ENCODE measurements at regions not wholly inside any gene's neighbourhood (a gene's known extent, or its start where the extent isn't known, plus 50 kb on each side); places are given as distances from the start of the nearest gene placed in this dataset.

DNA sequence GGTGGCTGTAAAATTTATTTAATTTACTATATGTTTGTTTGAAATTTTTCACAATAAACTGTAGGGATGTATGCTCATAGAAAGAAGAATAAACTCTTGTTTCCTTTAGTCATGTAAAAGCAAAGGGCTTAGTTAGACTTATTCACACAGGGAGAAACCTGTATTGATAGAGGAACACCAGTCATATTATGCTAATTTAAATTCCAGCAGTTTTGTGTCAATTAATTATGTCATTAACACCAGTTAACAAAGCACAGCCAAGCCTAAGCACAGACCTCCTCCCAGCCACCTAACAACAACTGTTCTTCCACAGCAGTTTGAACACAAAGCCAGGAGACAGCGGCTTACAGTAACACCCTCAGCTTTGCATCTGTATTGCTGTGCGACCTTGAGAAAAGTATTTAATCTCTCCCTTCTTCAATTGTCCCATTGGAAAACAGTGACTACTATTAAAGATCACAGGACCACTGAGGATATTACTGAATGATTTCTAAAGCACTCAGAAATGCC is 260.8 kb upstream of the RRP15 start:
- no peak overlapping the region for H3K4me2 ChIP-seq (ENCODE audit: low read length)
- TF ChIP-seq, protein P1, sequence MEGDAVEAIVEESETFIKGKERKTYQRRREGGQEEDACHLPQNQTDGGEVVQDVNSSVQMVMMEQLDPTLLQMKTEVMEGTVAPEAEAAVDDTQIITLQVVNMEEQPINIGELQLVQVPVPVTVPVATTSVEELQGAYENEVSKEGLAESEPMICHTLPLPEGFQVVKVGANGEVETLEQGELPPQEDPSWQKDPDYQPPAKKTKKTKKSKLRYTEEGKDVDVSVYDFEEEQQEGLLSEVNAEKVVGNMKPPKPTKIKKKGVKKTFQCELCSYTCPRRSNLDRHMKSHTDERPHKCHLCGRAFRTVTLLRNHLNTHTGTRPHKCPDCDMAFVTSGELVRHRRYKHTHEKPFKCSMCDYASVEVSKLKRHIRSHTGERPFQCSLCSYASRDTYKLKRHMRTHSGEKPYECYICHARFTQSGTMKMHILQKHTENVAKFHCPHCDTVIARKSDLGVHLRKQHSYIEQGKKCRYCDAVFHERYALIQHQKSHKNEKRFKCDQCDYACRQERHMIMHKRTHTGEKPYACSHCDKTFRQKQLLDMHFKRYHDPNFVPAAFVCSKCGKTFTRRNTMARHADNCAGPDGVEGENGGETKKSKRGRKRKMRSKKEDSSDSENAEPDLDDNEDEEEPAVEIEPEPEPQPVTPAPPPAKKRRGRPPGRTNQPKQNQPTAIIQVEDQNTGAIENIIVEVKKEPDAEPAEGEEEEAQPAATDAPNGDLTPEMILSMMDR (IDR thresholded peaks at IDR 0.05; ENCODE audit: low read depth, low read length): no peak
- TF ChIP-seq EZH2phosphoT487 (IDR thresholded peaks at IDR 0.05; ENCODE audit: low read depth): no peak
- no peak overlapping the region for H3K9ac ChIP-seq (ENCODE audit: low read length)
- H3K4me1 ChIP-seq (ENCODE audit: low read length): no peaks in the 10 kb centered on the region
- no peak overlapping the region for H2AFZ ChIP-seq (ENCODE audit: low read depth, low read length)
- H3K79me2 ChIP-seq (ENCODE audit: low read length): no peaks in the 10 kb centered on the region
- H3K9me3 ChIP-seq (ENCODE audit: insufficient read depth, low read length): no peaks in the 10 kb centered on the region
- no peaks in the 10 kb centered on the region for H3K36me3 ChIP-seq (replicated peaks; ENCODE audit: low read depth, low read length)
- H3K4me3 ChIP-seq (ENCODE audit: low read length): no peak overlapping the region
- no peaks in the 10 kb centered on the region for H3K27me3 ChIP-seq (ENCODE audit: low read depth, low read length)
- no peak overlapping the region for H3K27ac ChIP-seq (ENCODE audit: low read length)
- no peaks in the 10 kb centered on the region for H4K20me1 ChIP-seq (ENCODE audit: insufficient read depth, low read length)

DNA sequence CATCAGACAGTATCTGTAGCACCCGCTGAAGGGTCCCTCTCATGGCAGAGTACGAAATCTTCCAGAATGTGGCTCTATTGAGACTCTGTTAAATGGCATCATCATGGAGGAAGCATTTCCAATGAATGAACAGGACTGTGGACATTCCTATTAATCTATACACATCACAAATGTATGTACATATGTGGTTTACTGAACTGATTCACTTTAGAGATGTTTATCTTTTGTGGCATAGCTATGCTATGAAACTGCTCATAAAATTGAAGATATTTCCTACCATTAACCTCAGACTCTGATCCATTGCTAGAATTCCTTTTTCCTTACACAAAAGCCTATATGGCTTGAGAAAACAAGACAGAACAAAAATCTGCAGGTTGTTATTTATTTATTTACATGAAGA is 259.6 kb upstream of the RRP15 start:
- H3K27me3 ChIP-seq (ENCODE audit: low read depth, low read length): no peaks in the 10 kb centered on the region
- no peaks in the 10 kb centered on the region for H3K36me3 ChIP-seq (replicated peaks; ENCODE audit: low read depth, low read length)
- H3K4me1 ChIP-seq (ENCODE audit: low read length): no peaks in the 10 kb centered on the region
- H2AFZ ChIP-seq (ENCODE audit: low read depth, low read length): no peak overlapping the region
- TF ChIP-seq EZH2phosphoT487 (IDR thresholded peaks at IDR 0.05; ENCODE audit: low read depth): no peak
- TF ChIP-seq, protein P1 (IDR thresholded peaks at IDR 0.05; ENCODE audit: low read depth, low read length): no peak
- no peak overlapping the region for H3K4me3 ChIP-seq (ENCODE audit: low read length)
- no peak overlapping the region for H3K27ac ChIP-seq (ENCODE audit: low read length)
- H3K9ac ChIP-seq (ENCODE audit: low read length): no peak overlapping the region
- no peaks in the 10 kb centered on the region for H4K20me1 ChIP-seq (ENCODE audit: insufficient read depth, low read length)
- H3K9me3 ChIP-seq (ENCODE audit: insufficient read depth, low read length): no peaks in the 10 kb centered on the region
- no peak overlapping the region for H3K4me2 ChIP-seq (ENCODE audit: low read length)
- H3K79me2 ChIP-seq (ENCODE audit: low read length): no peaks in the 10 kb centered on the region

DNA sequence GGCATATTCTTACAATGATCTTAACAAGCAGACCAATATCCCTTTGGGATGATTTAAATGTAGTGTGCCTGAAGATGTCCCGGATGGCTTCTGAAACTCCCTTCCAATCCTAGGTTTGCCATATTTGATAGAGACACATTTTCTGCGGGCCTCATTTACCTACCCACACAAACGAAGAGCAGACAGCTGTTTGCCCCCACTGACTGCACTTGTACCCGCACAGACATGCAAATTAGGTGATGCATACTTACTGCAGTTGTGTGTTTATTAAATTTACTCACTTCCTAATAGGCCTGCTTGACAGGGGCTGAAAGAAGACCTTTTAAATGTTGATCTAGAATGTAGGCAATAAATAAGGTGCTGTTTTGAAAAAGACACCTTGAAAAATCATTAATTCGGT is 257.9 kb upstream of the RRP15 start:
- H3K27me3 ChIP-seq (ENCODE audit: low read depth, low read length): no peaks in the 10 kb centered on the region
- H2AFZ ChIP-seq (ENCODE audit: low read depth, low read length): no peak overlapping the region
- no peaks in the 10 kb centered on the region for H3K79me2 ChIP-seq (ENCODE audit: low read length)
- no peak overlapping the region for H3K27ac ChIP-seq (ENCODE audit: low read length)
- no peaks in the 10 kb centered on the region for H3K4me1 ChIP-seq (ENCODE audit: low read length)
- H3K4me3 ChIP-seq (ENCODE audit: low read length): no peak overlapping the region
- H3K9ac ChIP-seq (ENCODE audit: low read length): no peak overlapping the region
- no peaks in the 10 kb centered on the region for H3K36me3 ChIP-seq (replicated peaks; ENCODE audit: low read depth, low read length)
- TF ChIP-seq EZH2phosphoT487 (IDR thresholded peaks at IDR 0.05; ENCODE audit: low read depth): no peak
- TF ChIP-seq, protein P1 (IDR thresholded peaks at IDR 0.05; ENCODE audit: low read depth, low read length): no peak
- H3K9me3 ChIP-seq (ENCODE audit: insufficient read depth, low read length): no peaks in the 10 kb centered on the region
- no peak overlapping the region for H3K4me2 ChIP-seq (ENCODE audit: low read length)
- H4K20me1 ChIP-seq (ENCODE audit: insufficient read depth, low read length): no peaks in the 10 kb centered on the region

DNA sequence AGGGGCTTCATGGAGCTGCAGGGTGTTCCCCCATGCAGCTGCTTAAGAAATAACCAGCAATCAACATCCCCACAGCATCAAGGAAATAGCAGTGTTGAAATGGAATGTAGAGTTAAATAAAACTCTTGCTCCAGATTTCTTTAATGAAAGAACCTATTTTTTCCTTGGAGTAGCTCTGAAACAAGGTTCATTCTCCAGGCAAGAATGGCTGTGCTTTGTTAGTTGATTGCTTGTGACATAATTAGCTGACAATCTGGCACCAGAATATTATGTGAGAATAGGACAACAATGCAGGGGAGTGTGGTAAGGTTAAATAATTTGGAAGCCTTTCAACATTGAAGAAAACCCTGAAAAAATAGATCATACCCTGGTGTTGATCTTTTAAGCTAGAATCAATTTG is 254.2 kb upstream of the RRP15 start:
- Histone ChIP-seq H2AFZ (ENCODE audit: low read depth, low read length) (no peak overlapping the region), H3K4me2 (ENCODE audit: low read length) (no peak overlapping the region)
- no peak for TF ChIP-seq EZH2phosphoT487 (IDR thresholded peaks at IDR 0.05; ENCODE audit: low read depth)
- TF ChIP-seq, protein P1 (IDR thresholded peaks at IDR 0.05; ENCODE audit: low read depth, low read length): no peak

More for the DNA sequence above, 254.2 kb upstream of the RRP15 start:
- Histone ChIP-seq H3K27me3 (ENCODE audit: low read depth, low read length) (no peaks in the 10 kb centered on the region), H3K9ac (ENCODE audit: low read length) (no peak overlapping the region), H3K4me3 (ENCODE audit: low read length) (no peak overlapping the region), H3K27ac (ENCODE audit: low read length) (no peak overlapping the region), H3K36me3 (replicated peaks; ENCODE audit: low read depth, low read length) (no peaks in the 10 kb centered on the region), H3K4me1 (ENCODE audit: low read length) (no peaks in the 10 kb centered on the region), H3K79me2 (ENCODE audit: low read length) (no peaks in the 10 kb centered on the region), H3K9me3 (ENCODE audit: insufficient read depth, low read length) (no peaks in the 10 kb centered on the region), H4K20me1 (ENCODE audit: insufficient read depth, low read length) (no peaks in the 10 kb centered on the region)
